Stromal cell of bone marrow (primary cell): ENCODE measurements at regions not wholly inside any gene's neighbourhood (a gene's known extent, or its start where the extent isn't known, plus 50 kb on each side); places are given as distances from the start of the nearest gene placed in this dataset.
"Not testable (repeated sequence)": the region's sequence is repeated elsewhere in the genome, so short reads cannot be mapped to it uniquely, and the experiment has no call there.

Source experiments
- DNase-seq: peaks from one replicate; pipeline ENCODE4 v3.0.0-alpha.2; 2012; ENCODE audit warnings: low read depth

- no peak for DNase-seq
Measured at GRCh38 chr9:120338340-120338739, 241.6 kb downstream of the CDK5RAP2 start.

GRCh38 chr9:120337131-120337530, 242.8 kb downstream of the CDK5RAP2 start:
- no peak for DNase-seq

- no peak for DNase-seq
Measured at GRCh38 chr9:120336753-120337090, 243.2 kb downstream of the CDK5RAP2 start.

- peak; percentile 38 for DNase-seq
Measured at GRCh38 chr9:120336021-120336752, 243.8 kb downstream of the CDK5RAP2 start.

- DNase-seq, result peak; percentile 22
Measured at GRCh38 chr9:120331913-120332312, 248.1 kb downstream of the CDK5RAP2 start.

GRCh38 chr9:120330031-120330430, 249.9 kb downstream of the CDK5RAP2 start:
- no peak for DNase-seq

- no peak for DNase-seq
Measured at GRCh38 chr9:120327322-120327721, 252.6 kb downstream of the CDK5RAP2 start.

GRCh38 chr9:120326049-120326693, 253.8 kb downstream of the CDK5RAP2 start:
- DNase-seq, result no peak

GRCh38 chr9:120324996-120325642, 254.8 kb downstream of the CDK5RAP2 start:
- no peak for DNase-seq

GRCh38 chr9:120324461-120324860, 255.5 kb downstream of the CDK5RAP2 start:
- DNase-seq, result no peak

GRCh38 chr9:120323125-120323524, 256.8 kb downstream of the CDK5RAP2 start:
- DNase-seq, result no peak

GRCh38 chr9:120319452-120319851, 260.5 kb downstream of the CDK5RAP2 start:
- DNase-seq, result no peak

GRCh38 chr9:120315154-120315553, 264.8 kb downstream of the CDK5RAP2 start:
- no peak for DNase-seq

GRCh38 chr9:120312031-120312430, 267.9 kb downstream of the CDK5RAP2 start:
- no peak for DNase-seq

GRCh38 chr9:120310035-120310434, 269.9 kb downstream of the CDK5RAP2 start:
- no peak for DNase-seq

- no peak for DNase-seq
Measured at GRCh38 chr9:120308495-120308894, 271.5 kb downstream of the CDK5RAP2 start.

GRCh38 chr9:120307599-120307998, 272.4 kb downstream of the CDK5RAP2 start:
- no peak for DNase-seq

GRCh38 chr9:120306561-120306960, 273.4 kb downstream of the CDK5RAP2 start:
- no peak for DNase-seq

- no peak for DNase-seq
Measured at GRCh38 chr9:120306088-120306487, 273.9 kb downstream of the CDK5RAP2 start.

- DNase-seq, result not testable (repeated sequence)
Measured at GRCh38 chr9:120304896-120305295, 275.1 kb downstream of the CDK5RAP2 start.

- no peak for DNase-seq
Measured at GRCh38 chr9:120303519-120303918, 276.4 kb downstream of the CDK5RAP2 start.

- DNase-seq, result no peak
Measured at GRCh38 chr9:120299785-120300184, 280.2 kb downstream of the CDK5RAP2 start.

GRCh38 chr9:120294003-120294402, 286.0 kb downstream of the CDK5RAP2 start:
- no peak for DNase-seq
